MM.1S (cell line): ENCODE measurements at regions not wholly inside any gene's neighbourhood (a gene's known extent, or its start where the extent isn't known, plus 50 kb on each side); places are given as distances from the start of the nearest gene placed in this dataset.
"Not testable (repeated sequence)": the region's sequence is repeated elsewhere in the genome, so short reads cannot be mapped to it uniquely, and the experiment has no call there.

Experiments used
- CTCF ChIP-seq: fragments of 300-600 bp; sonication (generic); IDR thresholded peaks from 2 replicates; pipeline ENCODE4 v1.5.1; 2016; ENCODE audit warnings: antibody characterized with exemption, low read length, mixed read lengths
- EZH2 ChIP-seq: fragments of 300-600 bp; sonication (generic); optimal IDR thresholded peaks from 2 replicates; pipeline ENCODE3; 2017; ENCODE audit warnings: low read depth, mild to moderate bottlenecking, antibody characterized with exemption, low read length, mixed read lengths

GRCh38 chr4:79674906-79675305, 266.9 kb upstream of the GK2 start:
- not testable (repeated sequence) for TF ChIP-seq EZH2, CTCF
